ENCODE measurements at regions not wholly inside any gene's neighbourhood (a gene's known extent, or its start where the extent isn't known, plus 50 kb on each side); places are given as distances from the start of the nearest gene placed in this dataset.

- TF ChIP-seq CTCF (IDR thresholded peaks at IDR 0.05) (no peak), POLR2A (IDR thresholded peaks at IDR 0.05) (no peak)
Measured at GRCh38 chr4:42750856-42751255, 94.0 kb upstream of the ATP8A1 start.

Data from Peyer's patch (tissue), 4 donors.